Spleen (tissue), 7 donors: ENCODE measurements at regions not wholly inside any gene's neighbourhood (a gene's known extent, or its start where the extent isn't known, plus 50 kb on each side); places are given as distances from the start of the nearest gene placed in this dataset.

Source experiments
- CTCF ChIP-seq, 11 experiments: fragments of 200-600 bp in 7 of 11; fragments of 450-650 bp in 4 of 11; sonication (generic) in 4 of 11; IDR thresholded peaks in 8 of 11; conservative IDR thresholded peaks in 3 of 11; 1 replicate in 7 of 11; 2 replicates in 4 of 11; pipeline versions ENCODE4 v1.4.0 to v1.8.0; 2016 to 2021; ENCODE audit warnings: antibody characterized with exemption in 11 of 11, inconsistent platforms in 4 of 11, mild to moderate bottlenecking in 1 of 11
- POLR2A ChIP-seq, 3 donors: fragments of 450-650 bp; IDR thresholded peaks; one replicate each; pipeline ENCODE4 v1.5.1; 2017; ENCODE audit warnings: antibody characterized with exemption in 3 of 3, mild to moderate bottlenecking in 1 of 3
- donor health status: DM: no; HTN: no; CAD: no; lungs with moderate emphysema.
- donor health status: DM: no; HTN: no; CAD: no.
- donor health status: DM: no; HTN: no; CAD: no.

DNA sequence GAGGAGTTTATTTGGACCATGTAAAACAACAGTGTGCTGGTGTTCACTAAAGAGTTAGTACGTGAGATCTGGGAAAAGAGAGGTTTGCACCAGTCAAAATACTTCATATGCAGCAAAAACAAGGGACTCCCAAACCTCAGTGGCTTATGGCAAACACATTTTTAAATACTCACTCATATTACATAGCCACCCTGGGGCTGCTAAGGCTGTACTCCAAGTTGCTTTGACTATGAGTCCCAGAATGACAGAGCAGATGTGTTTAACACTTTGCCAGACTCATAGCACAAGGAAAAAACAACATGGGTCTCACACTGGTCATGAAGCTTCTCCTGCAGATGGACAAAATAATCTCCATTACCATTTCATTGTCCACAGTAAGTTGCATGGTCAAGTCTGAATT is 202.8 kb upstream of the GRIA4 start:
- no peak for TF ChIP-seq POLR2A (IDR thresholded peaks at IDR 0.05)
- TF ChIP-seq CTCF (IDR thresholded peaks at IDR 0.05 in 8 of 11, conservative IDR thresholded peaks at IDR 0.05 in 3 of 11): no peak
